Thyroid gland (tissue), 4 donors: ENCODE measurements at regions not wholly inside any gene's neighbourhood (a gene's known extent, or its start where the extent isn't known, plus 50 kb on each side); places are given as distances from the start of the nearest gene placed in this dataset.

ENCODE experiments used
- DNase-seq, 2 donors: peaks; one replicate each; pipeline ENCODE4 v3.0.0-alpha.2; 2019
- H3K27ac ChIP-seq, 3 donors: fragments of 200-600 bp; sonication (generic); 1 replicate in 2 of 3; 2 replicates in 1 of 3; pipeline ENCODE4 v1.5.1; 2016 to 2019; ENCODE audit warnings: mild to moderate bottlenecking in 1 of 3, moderate library complexity in 1 of 3
- H3K27me3 ChIP-seq: fragments of 200-600 bp; sonication (generic); one replicate; pipeline ENCODE4 v1.5.1; 2019
- H3K36me3 ChIP-seq, 2 donors: fragments of 200-600 bp; sonication (generic); one replicate each; pipeline ENCODE4 v1.5.1; 2016 to 2019
- H3K4me1 ChIP-seq, 2 donors: fragments of 200-600 bp; sonication (generic); one replicate each; pipeline ENCODE4 v1.5.1; 2017 to 2019
- H3K4me3 ChIP-seq, 3 donors: fragments of 200-600 bp; sonication (generic); replicated peaks in 1 of 3; 1 replicate in 2 of 3; 2 replicates in 1 of 3; pipeline ENCODE4 v1.5.1; 2016; ENCODE audit warnings: mild to moderate bottlenecking in 1 of 3
- H3K9me3 ChIP-seq: fragments of 200-600 bp; sonication (generic); one replicate; pipeline ENCODE4 v1.5.1; 2017
- POLR2A ChIP-seq, 2 donors: fragments of 450-650 bp; IDR thresholded peaks; one replicate each; pipeline ENCODE4 v1.6.1; 2017; ENCODE audit warnings: antibody characterized with exemption in 2 of 2, mild to moderate bottlenecking in 2 of 2, moderate library complexity in 1 of 2
- WGBS, 2 donors: methylation state at CpG; one replicate each; pipeline ENCODE4 v1.1.5; 2017; 5-methylcytosine and 5-hydroxymethylcytosine counted together
- intact Hi-C: fragments of 100-400 bp; cut with DNase I; formaldehyde crosslinking; loops from one replicate; pipeline ENCODE4 v1.15.1; 2023
- TF ChIP-seq, protein P1 (sequence below), 6 experiments: fragments of 200-600 bp in 3 of 6; fragments of 450-650 bp in 3 of 6; sonication (generic) in 3 of 6; IDR thresholded peaks; one replicate each; pipeline ENCODE4 v1.5.1; 2016 to 2019; ENCODE audit warnings: antibody characterized with exemption in 6 of 6, mild to moderate bottlenecking in 2 of 6, inconsistent platforms in 1 of 6, moderate library complexity in 1 of 6

DNA sequence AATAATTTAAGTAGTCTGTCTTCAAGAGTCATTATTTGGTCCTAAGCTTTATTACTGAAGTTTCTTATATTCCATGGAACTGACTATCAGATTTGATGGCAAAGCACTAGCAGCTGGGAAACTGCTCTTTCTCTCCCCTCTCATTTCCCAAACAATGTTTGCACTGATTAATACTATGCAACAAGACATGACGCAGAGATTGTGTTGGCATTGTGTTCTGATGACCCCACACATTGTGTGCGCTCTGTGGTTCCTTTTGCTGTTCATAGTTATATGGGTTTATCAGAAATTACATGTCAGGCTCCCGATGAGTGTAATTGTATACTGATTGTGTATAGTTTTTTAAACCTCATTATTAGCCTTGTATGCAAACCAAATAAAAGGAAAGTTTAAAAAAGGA is 331.6 kb upstream of the FANCL start:
- H3K27me3 ChIP-seq: no peaks in the 10 kb centered on the region
- H3K36me3 ChIP-seq: no peaks in the 10 kb centered on the region
- H3K4me1 ChIP-seq: no peaks in the 10 kb centered on the region
- H3K27ac ChIP-seq: no peak overlapping the region
- intact Hi-C loops: no loop called here
- no peaks in the 10 kb centered on the region for H3K9me3 ChIP-seq
- 88 to 91% methylated on average over 3 of the region's 3 CpGs for WGBS, 2 donors
- no peak overlapping the region for H3K4me3 ChIP-seq
- no peak for DNase-seq
- TF ChIP-seq POLR2A (IDR thresholded peaks at IDR 0.05): no peak
- TF ChIP-seq, protein P1, sequence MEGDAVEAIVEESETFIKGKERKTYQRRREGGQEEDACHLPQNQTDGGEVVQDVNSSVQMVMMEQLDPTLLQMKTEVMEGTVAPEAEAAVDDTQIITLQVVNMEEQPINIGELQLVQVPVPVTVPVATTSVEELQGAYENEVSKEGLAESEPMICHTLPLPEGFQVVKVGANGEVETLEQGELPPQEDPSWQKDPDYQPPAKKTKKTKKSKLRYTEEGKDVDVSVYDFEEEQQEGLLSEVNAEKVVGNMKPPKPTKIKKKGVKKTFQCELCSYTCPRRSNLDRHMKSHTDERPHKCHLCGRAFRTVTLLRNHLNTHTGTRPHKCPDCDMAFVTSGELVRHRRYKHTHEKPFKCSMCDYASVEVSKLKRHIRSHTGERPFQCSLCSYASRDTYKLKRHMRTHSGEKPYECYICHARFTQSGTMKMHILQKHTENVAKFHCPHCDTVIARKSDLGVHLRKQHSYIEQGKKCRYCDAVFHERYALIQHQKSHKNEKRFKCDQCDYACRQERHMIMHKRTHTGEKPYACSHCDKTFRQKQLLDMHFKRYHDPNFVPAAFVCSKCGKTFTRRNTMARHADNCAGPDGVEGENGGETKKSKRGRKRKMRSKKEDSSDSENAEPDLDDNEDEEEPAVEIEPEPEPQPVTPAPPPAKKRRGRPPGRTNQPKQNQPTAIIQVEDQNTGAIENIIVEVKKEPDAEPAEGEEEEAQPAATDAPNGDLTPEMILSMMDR (IDR thresholded peaks at IDR 0.05): no peak

DNA sequence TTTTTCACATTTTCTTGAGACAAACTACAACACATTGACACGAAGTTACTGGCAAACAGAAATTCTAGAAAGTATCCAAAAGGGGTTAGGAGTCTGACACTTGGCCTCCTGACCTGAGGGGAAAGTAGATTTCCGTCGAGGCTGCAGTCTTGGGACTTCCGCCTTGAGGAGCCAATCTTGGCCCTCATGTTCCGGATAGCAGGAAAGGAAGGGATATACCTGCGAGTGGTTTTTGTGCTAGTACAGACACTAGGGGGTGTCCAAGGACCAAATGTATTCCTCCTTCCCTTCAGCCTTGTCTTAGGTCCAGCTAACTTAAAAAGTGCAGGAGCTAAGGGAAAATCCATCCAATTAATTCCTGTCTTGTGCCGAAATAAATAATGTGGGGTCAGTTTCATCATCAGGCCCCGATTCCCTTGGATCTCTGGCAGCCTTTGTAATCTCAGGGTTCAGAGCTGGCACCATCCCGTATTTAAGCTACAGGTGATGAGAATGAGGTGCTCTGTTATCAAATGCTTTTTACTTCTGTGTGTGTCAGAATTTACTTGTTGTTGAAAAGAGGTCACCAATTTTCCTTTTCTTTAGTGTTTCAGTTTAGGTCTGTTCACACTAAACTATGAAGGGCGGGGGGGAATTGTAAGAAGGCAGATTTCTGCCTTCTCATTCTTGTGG is 330.2 kb upstream of the FANCL start:
- H3K4me3 ChIP-seq: no peak overlapping the region
- H3K9me3 ChIP-seq: no peaks in the 10 kb centered on the region
- H3K36me3 ChIP-seq: no peaks in the 10 kb centered on the region
- H3K27me3 ChIP-seq: no peaks in the 10 kb centered on the region
- intact Hi-C loops: no loop called here
- peak; percentile 5 to 16 for DNase-seq
- WGBS, 2 donors: 28% methylated on average over 10 of the region's 10 CpGs
- H3K4me1 ChIP-seq: no peaks in the 10 kb centered on the region
- TF ChIP-seq, protein P1 (IDR thresholded peaks at IDR 0.05): peak in 4 of 6 experiments; percentile 11 to 52 (median 43)
- TF ChIP-seq POLR2A (IDR thresholded peaks at IDR 0.05): no peak
- no peak overlapping the region for H3K27ac ChIP-seq

DNA sequence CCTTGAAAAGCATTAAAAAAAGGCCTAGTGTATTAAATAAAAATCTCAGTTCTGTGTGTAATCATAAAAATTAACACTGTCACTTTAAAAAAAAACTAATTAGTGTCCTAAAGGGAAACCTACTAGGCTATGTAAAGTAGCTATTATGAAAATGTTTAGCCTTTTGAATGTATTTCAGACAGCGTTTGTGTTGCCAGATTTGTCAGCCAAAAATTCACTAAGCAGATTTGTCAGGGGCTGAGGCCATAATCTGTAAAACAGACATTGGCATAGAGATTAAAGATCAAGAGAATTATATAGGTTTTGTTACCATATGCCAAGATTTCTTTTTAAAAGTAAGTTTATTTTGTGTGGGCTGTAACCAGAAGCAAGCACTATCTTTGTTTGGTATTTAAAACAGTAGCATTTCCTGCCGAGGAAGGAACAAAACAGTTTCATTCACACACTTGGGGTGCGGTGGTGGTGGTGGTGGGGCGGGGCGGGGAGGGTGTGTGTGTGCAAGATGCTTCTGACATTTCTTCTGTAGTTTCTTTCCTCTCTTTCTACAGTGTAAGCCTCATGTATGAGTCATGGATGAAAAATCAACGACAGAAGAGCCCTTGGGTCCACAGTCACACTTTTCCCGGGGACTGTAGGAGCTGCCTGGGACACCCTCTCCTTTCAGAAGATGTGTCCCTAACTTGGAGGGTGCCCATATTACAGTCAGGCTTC is 328.5 kb upstream of the FANCL start:
- no peaks in the 10 kb centered on the region for H3K36me3 ChIP-seq
- no peaks in the 10 kb centered on the region for H3K4me1 ChIP-seq
- intact Hi-C loops: no loop called here
- no peak overlapping the region for H3K27ac ChIP-seq
- no peaks in the 10 kb centered on the region for H3K27me3 ChIP-seq
- no peaks in the 10 kb centered on the region for H3K9me3 ChIP-seq
- 58 to 63% methylated on average over 7 of the region's 7 CpGs for WGBS, 2 donors
- H3K4me3 ChIP-seq: no peak overlapping the region
- TF ChIP-seq POLR2A (IDR thresholded peaks at IDR 0.05): no peak
- no peak for DNase-seq

DNA sequence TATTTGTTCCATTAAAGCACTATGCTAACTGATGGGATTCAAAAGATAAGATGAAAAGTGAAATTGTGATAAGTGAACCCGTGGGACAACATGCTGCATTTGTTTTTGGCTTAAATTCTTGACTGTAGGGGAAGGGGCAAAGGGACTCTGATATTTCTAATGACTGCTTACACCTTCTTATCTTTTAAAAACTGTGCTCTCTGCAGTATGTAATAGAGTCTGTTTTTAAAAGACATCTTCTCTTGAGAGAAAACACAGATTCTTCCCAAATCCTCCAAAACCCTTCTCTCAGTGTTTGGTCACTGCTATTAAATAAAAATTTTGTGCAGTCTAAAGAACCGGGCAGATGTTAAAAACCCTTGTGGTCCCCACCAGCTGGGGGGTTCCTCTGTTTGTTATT is 327.8 kb upstream of the FANCL start:
- intact Hi-C loops: no loop called here
- no peak for TF ChIP-seq POLR2A (IDR thresholded peaks at IDR 0.05)
- TF ChIP-seq, protein P1 (IDR thresholded peaks at IDR 0.05): no peak
- no peak overlapping the region for H3K27ac ChIP-seq
- H3K4me3 ChIP-seq: no peak overlapping the region
- no peaks in the 10 kb centered on the region for H3K4me1 ChIP-seq
- H3K9me3 ChIP-seq: no peaks in the 10 kb centered on the region
- WGBS, 2 donors: 61 to 65% methylated on average over 2 of the region's 2 CpGs
- H3K36me3 ChIP-seq: no peaks in the 10 kb centered on the region
- no peak for DNase-seq
- no peaks in the 10 kb centered on the region for H3K27me3 ChIP-seq

DNA sequence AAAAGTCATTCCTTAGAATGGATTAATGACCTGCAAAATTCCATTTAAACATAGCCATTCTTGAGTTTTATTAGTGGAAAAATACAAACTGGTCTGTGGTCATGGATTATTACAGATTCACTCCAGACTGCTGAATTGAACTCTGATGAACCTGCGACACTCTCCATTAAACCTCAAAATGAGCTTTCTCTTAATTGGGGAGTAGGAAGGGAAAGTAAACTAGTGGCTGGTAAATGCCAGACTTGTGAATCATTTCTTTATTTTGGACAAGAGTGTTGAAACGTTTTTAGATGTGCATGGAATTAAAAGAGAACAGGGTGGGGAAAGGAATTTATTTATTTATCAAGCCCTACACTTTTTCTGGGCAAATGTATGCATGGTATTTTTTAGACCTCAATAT is 321.2 kb upstream of the FANCL start:
- intact Hi-C loops: no loop called here
- no peak overlapping the region for H3K4me3 ChIP-seq
- no peaks in the 10 kb centered on the region for H3K36me3 ChIP-seq
- WGBS, 2 donors: 52 to 56% methylated on average over 2 of the region's 2 CpGs
- no peaks in the 10 kb centered on the region for H3K27me3 ChIP-seq
- no peaks in the 10 kb centered on the region for H3K9me3 ChIP-seq
- no peak for DNase-seq
- H3K27ac ChIP-seq: no peak overlapping the region
- TF ChIP-seq, protein P1 (IDR thresholded peaks at IDR 0.05): no peak
- no peak for TF ChIP-seq POLR2A (IDR thresholded peaks at IDR 0.05)
- no peaks in the 10 kb centered on the region for H3K4me1 ChIP-seq
